Fibroblast of villous mesenchyme (primary cell): ENCODE measurements at regions not wholly inside any gene's neighbourhood (a gene's known extent, or its start where the extent isn't known, plus 50 kb on each side); places are given as distances from the start of the nearest gene placed in this dataset.

Source experiments
- DNase-seq: peaks from one replicate; pipeline ENCODE4 v3.0.0-alpha.2; 2010; ENCODE audit warnings: low read depth
- H3K4me3 ChIP-seq: 2 replicates; pipeline ENCODE4 v1.5.1; 2011; ENCODE audit warnings: low read depth, mild to moderate bottlenecking, low read length
- TF ChIP-seq, protein P1 (sequence below): IDR thresholded peaks from 2 replicates; pipeline ENCODE4 v1.5.1; 2012; ENCODE audit warnings: low read depth, mild to moderate bottlenecking, low read length; ENCODE audit not compliant: insufficient read depth

DNA sequence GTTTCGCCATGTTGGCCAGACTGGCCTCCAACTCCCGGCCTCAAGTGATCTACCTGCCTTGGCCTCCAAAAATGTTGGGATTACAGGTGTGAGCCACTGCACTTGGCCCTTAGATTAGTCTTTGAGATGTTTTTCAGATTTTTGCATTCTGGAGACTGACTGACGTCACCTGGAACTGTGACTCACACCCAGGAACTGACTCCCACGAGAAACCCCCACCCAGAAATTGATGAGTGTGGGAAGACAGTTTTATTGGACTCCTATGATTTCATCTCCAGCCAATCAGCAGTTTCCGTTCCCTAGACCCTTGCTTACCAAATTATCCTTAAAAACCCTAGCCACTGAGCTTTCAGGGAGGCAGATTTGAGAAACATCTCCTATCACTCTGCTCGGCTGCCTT lies 867.3 kb downstream of the TYW1 start:
- TF ChIP-seq, protein P1, sequence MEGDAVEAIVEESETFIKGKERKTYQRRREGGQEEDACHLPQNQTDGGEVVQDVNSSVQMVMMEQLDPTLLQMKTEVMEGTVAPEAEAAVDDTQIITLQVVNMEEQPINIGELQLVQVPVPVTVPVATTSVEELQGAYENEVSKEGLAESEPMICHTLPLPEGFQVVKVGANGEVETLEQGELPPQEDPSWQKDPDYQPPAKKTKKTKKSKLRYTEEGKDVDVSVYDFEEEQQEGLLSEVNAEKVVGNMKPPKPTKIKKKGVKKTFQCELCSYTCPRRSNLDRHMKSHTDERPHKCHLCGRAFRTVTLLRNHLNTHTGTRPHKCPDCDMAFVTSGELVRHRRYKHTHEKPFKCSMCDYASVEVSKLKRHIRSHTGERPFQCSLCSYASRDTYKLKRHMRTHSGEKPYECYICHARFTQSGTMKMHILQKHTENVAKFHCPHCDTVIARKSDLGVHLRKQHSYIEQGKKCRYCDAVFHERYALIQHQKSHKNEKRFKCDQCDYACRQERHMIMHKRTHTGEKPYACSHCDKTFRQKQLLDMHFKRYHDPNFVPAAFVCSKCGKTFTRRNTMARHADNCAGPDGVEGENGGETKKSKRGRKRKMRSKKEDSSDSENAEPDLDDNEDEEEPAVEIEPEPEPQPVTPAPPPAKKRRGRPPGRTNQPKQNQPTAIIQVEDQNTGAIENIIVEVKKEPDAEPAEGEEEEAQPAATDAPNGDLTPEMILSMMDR, result no peak
- H3K4me3 ChIP-seq, result no peak overlapping the region
- no peak for DNase-seq

GRCh38 chr7:67866054-67866453 lies 869.4 kb downstream of the TYW1 start:
- DNase-seq, result no peak
- H3K4me3 ChIP-seq, result no peak overlapping the region
- TF ChIP-seq, protein P1, result no peak

DNA sequence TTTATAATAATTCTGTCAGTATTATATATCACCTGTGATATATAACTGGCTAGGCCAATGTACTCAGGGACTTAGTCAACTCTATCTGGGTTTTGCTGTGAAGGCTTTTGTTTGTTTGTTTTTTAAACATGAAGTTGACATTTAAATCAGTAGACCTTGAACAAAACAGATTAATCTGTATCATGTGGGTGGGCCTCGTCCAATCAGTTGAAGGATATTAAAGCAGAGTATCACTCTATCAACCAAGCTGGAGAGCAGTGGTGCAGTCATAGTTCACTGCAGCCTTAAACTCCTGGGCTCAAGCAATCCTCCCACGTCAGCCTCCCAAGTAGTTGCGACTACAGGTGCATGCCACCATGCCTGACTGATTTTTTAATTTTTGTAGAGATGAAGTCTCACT lies 870.2 kb downstream of the TYW1 start:
- TF ChIP-seq, protein P1, result no peak
- DNase-seq, result no peak
- no peak overlapping the region for H3K4me3 ChIP-seq

DNA sequence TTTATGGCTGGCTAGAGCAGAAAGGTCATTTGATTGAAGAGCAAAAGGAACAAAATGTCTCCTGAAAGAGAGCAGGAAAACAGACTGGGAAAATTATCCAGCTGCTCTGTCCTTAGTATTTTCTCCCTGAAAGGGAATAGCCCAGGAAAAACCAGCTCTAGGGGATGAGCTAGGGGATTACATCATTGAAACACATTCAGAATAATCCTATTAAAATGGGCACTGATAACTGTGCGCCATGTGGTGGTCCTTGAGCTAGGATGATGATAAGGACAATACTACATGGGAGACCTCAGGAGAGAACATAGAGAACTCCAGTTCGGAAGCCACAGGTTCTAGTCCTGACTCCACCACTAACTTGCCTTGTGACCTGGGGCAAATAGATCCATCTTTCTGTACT lies 873.8 kb downstream of the TYW1 start:
- TF ChIP-seq, protein P1, result no peak
- H3K4me3 ChIP-seq, result no peak overlapping the region
- DNase-seq, result no peak

- no peak overlapping the region for H3K4me3 ChIP-seq
- DNase-seq, result no peak
- TF ChIP-seq, protein P1, result no peak
Observed at GRCh38 chr7:67875558-67875957, 878.9 kb downstream of the TYW1 start.

DNA sequence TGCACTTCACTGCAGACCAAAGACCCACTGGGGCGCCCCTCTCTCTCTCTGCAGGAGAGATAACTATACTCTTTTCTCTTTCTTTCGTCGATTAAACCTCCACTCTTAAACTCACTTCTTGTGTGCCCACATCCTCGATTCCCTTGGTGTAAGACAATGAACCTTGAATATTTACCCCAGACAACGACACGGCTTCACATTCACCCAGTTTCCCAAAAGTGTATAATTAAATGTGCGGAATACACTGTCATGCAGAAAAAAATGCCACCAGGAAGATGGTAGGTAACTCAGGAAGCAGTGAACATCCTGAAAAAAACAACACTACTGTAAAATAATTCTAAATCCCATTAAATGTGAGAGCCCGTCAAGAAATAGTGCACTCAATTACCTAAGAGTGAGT lies 882.2 kb downstream of the TYW1 start:
- no peak overlapping the region for H3K4me3 ChIP-seq
- no peak for DNase-seq
- TF ChIP-seq, protein P1, result no peak

GRCh38 chr7:67882843-67883242 lies 886.2 kb downstream of the TYW1 start:
- no peak overlapping the region for H3K4me3 ChIP-seq
- no peak for DNase-seq
- TF ChIP-seq, protein P1, result no peak
